IMR-90 (cell line): ENCODE measurements at regions not wholly inside any gene's neighbourhood (a gene's known extent, or its start where the extent isn't known, plus 50 kb on each side); places are given as distances from the start of the nearest gene placed in this dataset.

Experiments used
- ATAC-seq: fragments of 200-7000 bp; cut with Tn5 transposase; 2 replicates; pipeline ENCODE4 v1.9.1; 2020; ENCODE audit warnings: low read depth, mild to moderate bottlenecking, moderate library complexity
- BruUV-seq: library from RNA; stranded (reverse); fragments of 400-500 nt; replicated peaks from 2 replicates; lab custom pipeline; 2021; lab: Mats Ljungman, UMichigan
- CTCF ChIA-PET: fragments of 300-600 bp; formaldehyde crosslinking; extraction: SDS; loops from one replicate; lab custom pipeline; 2021; ENCODE audit warnings: antibody characterized with exemption; lab: Yijun Ruan, JAX
- POLR2A ChIA-PET: fragments of 300-600 bp; sonication (Branson Sonifier 250); formaldehyde crosslinking; loops from one replicate; lab custom pipeline; 2022; ENCODE audit warnings: antibody characterized with exemption; ENCODE audit not compliant: unreplicated experiment; lab: Charles Lee
- DNase-seq: peaks from one replicate; pipeline ENCODE4 v3.0.0; 2013
- H2AFZ ChIP-seq: replicated peaks from 2 replicates; pipeline ENCODE3; 2013; ENCODE audit warnings: low read length, mild to moderate bottlenecking; ENCODE audit not compliant: poor library complexity
- H2AK5ac ChIP-seq: 2 replicates; pipeline ENCODE4 v1.6.1; 2013; ENCODE audit warnings: low read depth, low read length, inconsistent platforms
- H2AK9ac ChIP-seq: replicated peaks from 2 replicates; pipeline ENCODE3; 2013; ENCODE audit warnings: mild to moderate bottlenecking, low read depth, low read length, moderate library complexity; ENCODE audit not compliant: poor library complexity
- H2BK120ac ChIP-seq: 2 replicates; pipeline ENCODE4 v1.6.1; 2013; ENCODE audit warnings: low read depth, low read length, inconsistent platforms
- H2BK15ac ChIP-seq: 3 replicates; pipeline ENCODE4 v1.6.1; 2013; ENCODE audit warnings: low read depth, low read length, inconsistent platforms
- H2BK20ac ChIP-seq: 2 replicates; pipeline ENCODE4 v1.6.1; 2013; ENCODE audit warnings: low read depth, mild to moderate bottlenecking, inconsistent platforms, low read length, moderate library complexity
- H2BK5ac ChIP-seq: 2 replicates; pipeline ENCODE4 v1.6.1; 2013; ENCODE audit warnings: mild to moderate bottlenecking, low read depth, low read length, inconsistent platforms; ENCODE audit not compliant: poor library complexity, severe bottlenecking
- H3K14ac ChIP-seq: replicated peaks from 2 replicates; pipeline ENCODE4 v1.6.1; 2013; ENCODE audit warnings: low read depth, low read length, inconsistent platforms
- H3K18ac ChIP-seq: 2 replicates; pipeline ENCODE4 v1.6.1; 2013; ENCODE audit warnings: low read depth, low read length, control low read depth
- H3K23ac ChIP-seq: 2 replicates; pipeline ENCODE4 v1.6.1; 2013; ENCODE audit warnings: low read depth, low read length, inconsistent platforms
- H3K27ac ChIP-seq: 2 replicates; pipeline ENCODE4 v1.5.1; 2013; ENCODE audit warnings: mild to moderate bottlenecking, control low read depth, low read length; ENCODE audit not compliant: insufficient read depth
- H3K27me3 ChIP-seq: 2 replicates; pipeline ENCODE4 v1.6.1; 2013; ENCODE audit warnings: low read length; ENCODE audit not compliant: control insufficient read depth, insufficient read depth
- H3K36me3 ChIP-seq: 2 replicates; pipeline ENCODE4 v1.6.1; 2013; ENCODE audit warnings: low read length, mixed read lengths; ENCODE audit not compliant: control insufficient read depth, insufficient read depth
- H3K4ac ChIP-seq: 2 replicates; pipeline ENCODE4 v1.6.1; 2013; ENCODE audit warnings: low read depth, low read length, inconsistent platforms
- H3K4me1 ChIP-seq: 2 replicates; pipeline ENCODE4 v1.6.1; 2013; ENCODE audit warnings: low read length, mixed read lengths; ENCODE audit not compliant: control insufficient read depth, insufficient read depth
- H3K4me2 ChIP-seq: 2 replicates; pipeline ENCODE4 v1.6.1; 2013; ENCODE audit warnings: low read depth, mild to moderate bottlenecking, control low read depth, low read length, moderate library complexity
- H3K4me3 ChIP-seq: 2 replicates; pipeline ENCODE4 v1.5.1; 2013; ENCODE audit warnings: low read depth, mild to moderate bottlenecking, control low read depth, low read length, moderate library complexity; ENCODE audit not compliant: insufficient read depth
- H3K56ac ChIP-seq: 2 replicates; pipeline ENCODE4 v1.6.1; 2013; ENCODE audit warnings: low read length, inconsistent platforms; ENCODE audit not compliant: insufficient read depth; ENCODE audit errors: extremely low read depth
- H3K79me1 ChIP-seq, 2 experiments: 2 replicates each; pipeline ENCODE4 v1.6.1; 2013; ENCODE audit warnings: low read length in 2 of 2, inconsistent platforms in 1 of 2, low read depth in 1 of 2
- H3K9ac ChIP-seq: 2 replicates; pipeline ENCODE4 v1.6.1; 2013; ENCODE audit warnings: low read depth, low read length, control low read depth
- H3K9me1 ChIP-seq: 2 replicates; pipeline ENCODE4 v1.6.1; 2013; ENCODE audit warnings: low read length, inconsistent platforms; ENCODE audit not compliant: insufficient read depth
- H3K9me3 ChIP-seq: 2 replicates; pipeline ENCODE4 v1.6.1; 2013; ENCODE audit warnings: low read length; ENCODE audit not compliant: control insufficient read depth, insufficient read depth
- H4K20me1 ChIP-seq: 2 replicates; pipeline ENCODE4 v1.6.1; 2013; ENCODE audit warnings: low read length, inconsistent platforms; ENCODE audit not compliant: insufficient read depth
- H4K5ac ChIP-seq: 2 replicates; pipeline ENCODE4 v1.6.1; 2013; ENCODE audit warnings: mild to moderate bottlenecking, low read depth, low read length, control low read depth
- H4K8ac ChIP-seq, 2 experiments: 2 replicates each; pipeline ENCODE4 v1.6.1; 2013; ENCODE audit warnings: low read depth in 2 of 2, low read length in 2 of 2, control low read depth in 1 of 2, inconsistent platforms in 1 of 2
- H4K91ac ChIP-seq: 2 replicates; pipeline ENCODE4 v1.6.1; 2013; ENCODE audit warnings: low read depth, low read length, inconsistent platforms; ENCODE audit not compliant: insufficient read depth
- BHLHE40 ChIP-seq: fragments of 150-350 bp; IDR thresholded peaks from 2 replicates; pipeline ENCODE4 v1.6.1; 2016; ENCODE audit warnings: mild to moderate bottlenecking, low read depth, low read length
- MAFK ChIP-seq: IDR thresholded peaks from 2 replicates; pipeline ENCODE4 v1.6.1; 2012; ENCODE audit warnings: low read depth, low read length, improper control_type of control experiment
- MXI1 ChIP-seq: IDR thresholded peaks from 2 replicates; pipeline ENCODE4 v1.6.1; 2012; ENCODE audit warnings: low read depth, mild to moderate bottlenecking, low read length, moderate library complexity, borderline replicate concordance
- NFE2L2 ChIP-seq: fragments of 150-350 bp; IDR thresholded peaks from 2 replicates; pipeline ENCODE4 v1.6.1; 2016; ENCODE audit warnings: low read depth, mild to moderate bottlenecking, low read length
- RCOR1 ChIP-seq: IDR thresholded peaks from 2 replicates; pipeline ENCODE4 v1.6.1; 2012; ENCODE audit warnings: mild to moderate bottlenecking, low read length, improper control_type of control experiment; ENCODE audit not compliant: insufficient replicate concordance
- SMC3 ChIP-seq: fragments of 150-350 bp; IDR thresholded peaks from 2 replicates; pipeline ENCODE4 v1.6.1; 2016; ENCODE audit warnings: low read depth, mild to moderate bottlenecking, antibody characterized with exemption, low read length, moderate library complexity
- WGBS, 2 experiments: methylation state at CpG; one replicate each; pipeline versions ENCODE4 v1.1.5 to v1.1.7; 2013; ENCODE audit warnings: missing lambda C conversion rate in 2 of 2; ENCODE audit not compliant: insufficient read length in 1 of 2; ENCODE audit errors: extremely low coverage in 2 of 2; 5-methylcytosine and 5-hydroxymethylcytosine counted together
- dilution Hi-C: fragments of 300-500 bp; cut with HindIII; formaldehyde crosslinking; loops from one replicate; pipeline ENCODE4 v1.14.3; 2018; ENCODE audit warnings: low sequenced_read_pairs; ENCODE audit not compliant: unreplicated experiment
- in situ Hi-C: fragments of 300-500 bp; cut with MboI; formaldehyde crosslinking; loops from 3 replicates; pipeline ENCODE4 v1.14.3; 2019; ENCODE audit warnings: low sequenced_read_pairs, inconsistent platforms, mixed read lengths
- intact Hi-C: fragments of 100-400 bp; cut with micrococcal nuclease; formaldehyde crosslinking; loops from 2 replicates; pipeline ENCODE4 v1.10.0; 2022

DNA sequence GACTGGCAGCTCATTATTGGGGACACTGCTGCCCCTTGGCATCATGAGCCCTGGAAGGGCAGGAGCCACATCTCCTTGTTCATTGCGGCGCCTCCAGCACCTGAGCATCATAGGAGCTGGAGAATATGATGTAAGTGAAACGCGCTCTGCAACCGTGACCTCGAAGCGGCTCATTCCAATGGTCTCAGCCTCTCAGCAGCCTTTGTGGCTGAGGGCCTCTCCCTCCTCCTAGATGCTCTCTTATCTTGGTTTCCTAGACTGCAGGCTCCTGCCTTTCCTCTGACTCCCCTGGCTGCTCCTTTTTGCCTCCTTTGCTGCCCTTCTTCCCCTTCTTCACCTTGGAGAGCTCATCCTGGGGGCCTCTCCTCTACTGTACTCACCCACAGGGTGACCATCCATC, 83.6 kb upstream of the CASZ1 start:
- no TSS peak for BruUV-seq
- Histone ChIP-seq H2AFZ (no peak overlapping the region), H3K18ac (no peak overlapping the region), H3K4me3 (no peak overlapping the region), H3K9ac (no peak overlapping the region), H3K79me1 (no peaks in the 10 kb centered on the region), H3K9me1 (no peaks in the 10 kb centered on the region), H3K4me1 (no peaks in the 10 kb centered on the region), H3K27ac (no peak overlapping the region), H3K36me3 (no peaks in the 10 kb centered on the region), H3K56ac (no peak overlapping the region), H4K8ac (no peak overlapping the region), H3K9me3 (no peaks in the 10 kb centered on the region), H4K5ac (no peak overlapping the region), H2BK120ac (no peak overlapping the region), H3K4me2 (no peak overlapping the region), H2AK5ac (no peak overlapping the region), H4K20me1 (no peaks in the 10 kb centered on the region), H3K14ac (no peak overlapping the region), H4K91ac (no peak overlapping the region), H2BK5ac (no peak overlapping the region), H2BK20ac (no peak overlapping the region), H3K23ac (no peak overlapping the region), H3K27me3 (peaks cover 27% of the 10 kb centered on the region), H2AK9ac (no peak overlapping the region), H3K4ac (no peak overlapping the region), H2BK15ac (no peak overlapping the region)
- intact Hi-C loops (no loop called here), dilution Hi-C loops (no loop called here), in situ Hi-C loops (no loop called here)
- ATAC-seq (no peak), DNase-seq (no peak)
- POLR2A ChIA-PET: interaction anchor here (0.6 kb wide), 1 partner anchor 343 kb away, joined by 3 read pairs; no protein-coding TSS in a partner anchor
- no CpG with 5 or more reads among the region's 7 CpGs for WGBS, 2 experiments
- TF ChIP-seq MXI1 (no peak), BHLHE40 (no peak), NFE2L2 (no peak), MAFK (no peak), SMC3 (no peak), RCOR1 (no peak)
- CTCF ChIA-PET: no interaction called here
